Suppressor macrophage treated with lipopolysaccharide for 4 hours (primary cell): ENCODE measurements at regions not wholly inside any gene's neighbourhood (a gene's known extent, or its start where the extent isn't known, plus 50 kb on each side); places are given as distances from the start of the nearest gene placed in this dataset.

Source experiments
- DNase-seq: peaks from one replicate; pipeline ENCODE4 v3.0.0-alpha.2; 2020

- DNase-seq: no peak
Measured at GRCh38 chr6:163774485-163774884, 360.0 kb downstream of the QKI start.

- no peak for DNase-seq
Measured at GRCh38 chr6:163773646-163774045, 359.1 kb downstream of the QKI start.

- no peak for DNase-seq
Measured at GRCh38 chr6:163772701-163773100, 358.2 kb downstream of the QKI start.

GRCh38 chr6:163771180-163771579, 356.7 kb downstream of the QKI start:
- no peak for DNase-seq

- no peak for DNase-seq
Measured at GRCh38 chr6:163768905-163769304, 354.4 kb downstream of the QKI start.

GRCh38 chr6:163766936-163767335, 352.4 kb downstream of the QKI start:
- no peak for DNase-seq

- no peak for DNase-seq
Measured at GRCh38 chr6:163765335-163765734, 350.8 kb downstream of the QKI start.

- no peak for DNase-seq
Measured at GRCh38 chr6:163764565-163764964, 350.0 kb downstream of the QKI start.

GRCh38 chr6:163761481-163761880, 347.0 kb downstream of the QKI start:
- DNase-seq: no peak

- DNase-seq: no peak
Measured at GRCh38 chr6:163760860-163761259, 346.3 kb downstream of the QKI start.

GRCh38 chr6:163759542-163759941, 345.0 kb downstream of the QKI start:
- no peak for DNase-seq

- no peak for DNase-seq
Measured at GRCh38 chr6:163757520-163757919, 343.0 kb downstream of the QKI start.

GRCh38 chr6:163756079-163756478, 341.6 kb downstream of the QKI start:
- peak; percentile 89 for DNase-seq

- DNase-seq: peak; percentile 38
Measured at GRCh38 chr6:163754866-163755265, 340.3 kb downstream of the QKI start.

- DNase-seq: no peak
Measured at GRCh38 chr6:163753430-163753829, 338.9 kb downstream of the QKI start.

- no peak for DNase-seq
Measured at GRCh38 chr6:163752446-163752845, 337.9 kb downstream of the QKI start.

- no peak for DNase-seq
Measured at GRCh38 chr6:163751032-163751525, 336.6 kb downstream of the QKI start.

GRCh38 chr6:163750431-163751031, 336.0 kb downstream of the QKI start:
- no peak for DNase-seq

GRCh38 chr6:163748886-163749285, 334.4 kb downstream of the QKI start:
- DNase-seq: no peak

GRCh38 chr6:163748036-163748435, 333.5 kb downstream of the QKI start:
- no peak for DNase-seq

- peak; percentile 13 for DNase-seq
Measured at GRCh38 chr6:163747058-163747457, 332.5 kb downstream of the QKI start.

GRCh38 chr6:163745536-163746400, 331.2 kb downstream of the QKI start:
- DNase-seq: no peak

- DNase-seq: no peak
Measured at GRCh38 chr6:163744256-163744925, 329.9 kb downstream of the QKI start.

- DNase-seq: no peak
Measured at GRCh38 chr6:163743796-163744195, 329.3 kb downstream of the QKI start.
